Type B pancreatic cell (in vitro differentiated cells): ENCODE measurements at regions not wholly inside any gene's neighbourhood (a gene's known extent, or its start where the extent isn't known, plus 50 kb on each side); places are given as distances from the start of the nearest gene placed in this dataset.

Source experiments
- DNase-seq: peaks from one replicate; pipeline ENCODE4 v3.0.0; 2021; ENCODE audit warnings: mixed read lengths; ENCODE audit not compliant: unreplicated experiment; ENCODE audit errors: extremely low spot score
- H3K27ac Mint-ChIP-seq: 2 replicates; pipeline ENCODE4 v1.8.0; 2021; ENCODE audit warnings: mild to moderate bottlenecking, mixed read lengths
- H3K27me3 Mint-ChIP-seq: 2 replicates; pipeline ENCODE4 v1.8.0; 2021; ENCODE audit warnings: mixed read lengths
- H3K36me3 Mint-ChIP-seq: 2 replicates; pipeline ENCODE4 v1.8.0; 2021; ENCODE audit warnings: mixed read lengths
- H3K4me1 Mint-ChIP-seq: one replicate; pipeline ENCODE4 v1.8.0; 2021; ENCODE audit warnings: mixed read lengths; ENCODE audit not compliant: unreplicated experiment
- H3K4me3 Mint-ChIP-seq: 2 replicates; pipeline ENCODE4 v1.8.0; 2021; ENCODE audit warnings: mild to moderate bottlenecking, mixed read lengths
- H3K9me3 Mint-ChIP-seq: 2 replicates; pipeline ENCODE4 v1.8.0; 2021; ENCODE audit warnings: mixed read lengths
- CTCF ChIP-seq: fragments of 200-600 bp; sonication (generic); conservative IDR thresholded peaks from 2 replicates; pipeline ENCODE4 v1.5.0; 2021; ENCODE audit warnings: antibody characterized with exemption, mild to moderate bottlenecking

GRCh38 chr3:147773116-147773630, 364.0 kb downstream of the ZIC1 start:
- Mint-ChIP-seq H3K27ac (no peak overlapping the region), H3K27me3 (peaks cover 2% of the 10 kb centered on the region), H3K4me1 (no peaks in the 10 kb centered on the region), H3K4me3 (no peak overlapping the region), H3K9me3 (no peaks in the 10 kb centered on the region), H3K36me3 (no peaks in the 10 kb centered on the region)
- no peak for DNase-seq
- TF ChIP-seq CTCF, result no peak

GRCh38 chr3:147775411-147775810, 366.2 kb downstream of the ZIC1 start:
- Mint-ChIP-seq H3K27ac (no peak overlapping the region), H3K9me3 (no peaks in the 10 kb centered on the region), H3K4me1 (no peaks in the 10 kb centered on the region), H3K36me3 (no peaks in the 10 kb centered on the region), H3K4me3 (no peak overlapping the region), H3K27me3 (peaks cover 1% of the 10 kb centered on the region)
- DNase-seq, result no peak
- no peak for TF ChIP-seq CTCF

- no peaks in the 10 kb centered on the region for H3K27me3 Mint-ChIP-seq
- H3K36me3 Mint-ChIP-seq, result no peaks in the 10 kb centered on the region
- no peaks in the 10 kb centered on the region for H3K4me1 Mint-ChIP-seq
- no peaks in the 10 kb centered on the region for H3K9me3 Mint-ChIP-seq
- DNase-seq, result no peak
- H3K27ac Mint-ChIP-seq, result no peak overlapping the region
- H3K4me3 Mint-ChIP-seq, result no peak overlapping the region
- no peak for TF ChIP-seq CTCF
Observed at GRCh38 chr3:147775816-147776530, 366.8 kb downstream of the ZIC1 start.

GRCh38 chr3:147793841-147794240, 384.7 kb downstream of the ZIC1 start:
- H3K27me3 Mint-ChIP-seq, result no peaks in the 10 kb centered on the region

GRCh38 chr3:147794596-147794995, 385.4 kb downstream of the ZIC1 start:
- Mint-ChIP-seq H3K27ac (no peak overlapping the region), H3K9me3 (no peaks in the 10 kb centered on the region), H3K4me3 (no peak overlapping the region), H3K27me3 (no peaks in the 10 kb centered on the region), H3K36me3 (no peaks in the 10 kb centered on the region), H3K4me1 (no peaks in the 10 kb centered on the region)
- no peak for DNase-seq
- no peak for TF ChIP-seq CTCF

More at GRCh38 chr3:147793841-147794240, 384.7 kb downstream of the ZIC1 start:
- Mint-ChIP-seq H3K36me3 (no peaks in the 10 kb centered on the region), H3K27ac (no peak overlapping the region), H3K4me3 (no peak overlapping the region), H3K9me3 (no peaks in the 10 kb centered on the region), H3K4me1 (no peaks in the 10 kb centered on the region)
- DNase-seq, result no peak
- no peak for TF ChIP-seq CTCF
